NCI-H774 (cell line): ENCODE measurements at regions not wholly inside any gene's neighbourhood (a gene's known extent, or its start where the extent isn't known, plus 50 kb on each side); places are given as distances from the start of the nearest gene placed in this dataset.

Experiments
- DNase-seq: peaks from one replicate; lab custom pipeline; 2025; lab: John Stamatoyannopoulos, UW

DNA sequence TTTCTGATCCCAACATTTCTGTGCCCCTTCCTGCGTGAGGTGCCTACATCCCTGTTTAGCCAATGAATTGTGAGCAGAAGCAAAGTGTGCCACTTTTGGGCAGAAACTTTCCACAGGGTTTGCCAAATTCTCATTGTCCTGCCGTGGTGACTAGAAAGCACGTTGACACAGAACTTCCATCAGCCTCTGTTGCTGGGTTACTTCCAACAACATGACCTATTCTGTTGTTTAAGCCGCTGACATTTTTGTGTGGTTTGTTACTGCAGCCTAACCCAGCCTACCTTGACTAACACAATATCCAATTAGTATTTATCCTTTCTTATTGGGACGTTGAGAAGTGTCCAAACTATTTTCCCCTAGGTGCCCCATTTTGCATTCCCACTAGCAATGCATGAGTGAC, 136.8 kb downstream of the URB2 start:
- no peak for DNase-seq

DNA sequence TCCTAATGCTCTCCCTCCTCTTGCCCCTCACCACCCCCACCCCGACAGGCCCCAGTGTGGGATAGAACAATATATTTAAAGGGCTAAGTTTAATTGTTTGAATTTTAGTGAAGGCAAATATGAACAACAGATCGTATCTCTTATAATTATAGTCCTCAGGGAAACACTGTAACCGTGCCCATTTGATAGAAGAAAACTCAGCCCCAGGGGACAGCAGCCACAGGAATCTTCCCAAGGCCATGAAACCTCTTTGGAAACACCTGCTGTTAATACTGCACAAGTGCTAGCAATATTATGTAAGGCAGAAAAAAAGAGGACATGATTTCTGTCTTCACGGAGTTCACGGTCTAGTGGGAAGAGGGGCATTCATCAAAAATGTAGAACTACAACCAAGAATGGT, 142.2 kb downstream of the URB2 start:
- DNase-seq, result no peak

DNA sequence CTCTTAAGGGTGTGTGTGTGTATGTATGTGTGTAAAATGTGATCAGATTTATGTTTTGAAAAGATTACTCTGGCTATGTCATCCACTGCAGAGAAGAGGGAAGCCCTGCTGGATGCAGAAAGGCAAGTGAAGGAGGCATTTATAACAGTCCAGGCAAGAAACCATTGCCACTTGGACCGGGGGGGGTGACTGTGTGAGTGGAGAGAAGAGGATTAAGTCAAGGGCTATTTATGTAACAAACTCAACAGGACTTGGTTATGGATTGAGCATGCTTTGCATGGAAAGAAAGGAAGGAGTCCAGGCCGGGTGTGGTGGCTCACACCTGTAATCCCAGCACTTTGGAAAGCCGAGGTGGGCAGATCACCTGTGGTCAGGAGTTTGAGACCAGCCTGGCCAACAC, 143.0 kb downstream of the URB2 start:
- DNase-seq, result no peak

DNA sequence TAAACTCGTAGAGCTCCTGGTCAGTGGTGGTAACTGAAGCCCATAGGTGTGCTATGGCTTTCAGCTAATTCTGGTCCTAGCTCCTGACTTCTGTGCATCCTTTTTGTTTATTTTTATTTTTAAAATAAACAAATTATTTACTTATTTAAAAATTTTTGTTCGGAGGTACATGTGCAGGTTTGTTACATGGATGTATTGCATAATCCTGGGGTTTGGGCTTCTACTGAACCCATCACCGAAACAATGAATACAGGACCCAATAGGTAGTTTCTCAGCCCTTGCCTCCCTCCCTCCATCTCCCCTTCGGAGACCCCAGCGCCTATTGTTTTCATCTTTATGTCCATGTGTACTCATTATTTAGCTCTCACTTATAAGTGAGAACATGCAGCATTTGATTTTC, 143.8 kb downstream of the URB2 start:
- DNase-seq, result no peak

DNA sequence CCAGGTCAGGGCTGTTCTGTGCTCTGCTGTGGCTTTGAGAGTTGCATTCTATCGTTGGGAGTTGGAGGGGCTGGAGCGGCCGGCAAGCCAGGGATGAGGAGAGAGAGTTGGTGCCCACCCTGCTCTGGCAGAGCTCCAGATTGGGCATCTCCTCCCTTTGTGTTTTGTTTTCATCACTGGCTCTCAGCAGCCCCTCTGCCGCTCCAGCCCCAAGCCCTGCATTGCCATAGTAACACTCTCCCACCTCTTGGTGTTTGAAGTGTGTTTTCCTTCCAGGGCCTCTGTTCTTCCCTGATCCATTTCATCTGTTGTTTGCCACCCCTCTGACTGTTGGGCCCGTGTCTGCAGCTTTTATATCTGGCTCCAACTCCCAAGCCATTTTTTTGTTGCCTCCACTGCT, 152.7 kb downstream of the URB2 start:
- DNase-seq, result no peak

DNA sequence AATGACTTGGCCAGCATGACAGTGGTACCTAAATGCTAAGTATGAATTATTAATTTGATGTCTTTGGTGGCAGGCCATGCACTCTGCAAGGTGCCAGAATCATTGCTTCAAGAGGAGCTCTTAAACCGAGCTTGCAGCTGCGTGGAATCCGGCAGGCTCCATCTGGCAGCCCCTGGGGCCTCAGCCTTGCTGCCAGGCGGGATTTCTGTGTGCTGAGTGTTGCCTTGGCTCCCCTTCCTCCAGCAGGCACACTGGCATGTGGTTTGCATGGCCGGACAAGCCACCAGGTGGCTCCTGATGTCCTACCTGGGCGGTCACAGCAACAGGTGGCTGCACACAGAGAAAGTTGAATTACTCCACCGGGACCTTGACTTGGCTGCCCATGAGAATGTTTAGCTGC, 155.4 kb downstream of the URB2 start:
- no peak for DNase-seq

DNA sequence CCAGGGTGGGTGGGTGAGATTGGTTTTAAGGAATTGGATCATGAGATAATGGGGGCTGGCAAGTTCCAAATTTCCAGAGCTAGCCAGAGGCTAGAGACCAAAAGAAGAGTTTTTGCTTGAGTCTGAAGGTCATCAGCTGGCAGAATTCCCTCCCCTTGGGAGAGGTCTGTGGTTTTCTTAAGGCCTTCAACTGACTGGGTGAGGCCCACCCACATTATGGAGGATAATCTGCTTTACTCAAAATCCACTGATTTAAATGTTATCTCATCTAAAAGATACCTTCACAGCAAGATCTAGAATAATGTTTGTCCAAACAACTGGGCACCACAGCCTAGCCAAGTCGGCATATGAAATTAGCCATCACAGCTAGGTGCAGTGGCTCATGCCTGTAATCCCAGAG, 156.4 kb downstream of the URB2 start:
- DNase-seq, result no peak

DNA sequence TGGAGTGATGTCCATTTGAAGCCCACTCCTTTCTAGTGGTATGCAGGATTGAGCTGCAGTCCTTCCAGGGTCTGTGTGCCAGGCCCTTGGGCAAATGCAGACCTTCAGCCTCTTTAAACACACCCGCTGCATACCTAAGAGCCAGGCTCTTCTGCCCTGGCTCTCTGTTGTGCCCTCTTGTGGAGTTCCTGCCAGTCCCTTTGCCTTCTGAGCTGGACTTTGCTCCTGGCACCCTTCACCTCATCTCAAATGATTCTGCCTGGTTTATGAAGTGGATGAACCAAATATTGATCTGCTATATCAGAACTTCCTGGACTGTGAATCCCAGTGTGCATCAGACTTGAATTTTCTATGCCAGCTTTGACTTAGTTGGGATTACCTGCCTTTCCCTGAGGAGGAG, 158.8 kb downstream of the URB2 start:
- no peak for DNase-seq

DNA sequence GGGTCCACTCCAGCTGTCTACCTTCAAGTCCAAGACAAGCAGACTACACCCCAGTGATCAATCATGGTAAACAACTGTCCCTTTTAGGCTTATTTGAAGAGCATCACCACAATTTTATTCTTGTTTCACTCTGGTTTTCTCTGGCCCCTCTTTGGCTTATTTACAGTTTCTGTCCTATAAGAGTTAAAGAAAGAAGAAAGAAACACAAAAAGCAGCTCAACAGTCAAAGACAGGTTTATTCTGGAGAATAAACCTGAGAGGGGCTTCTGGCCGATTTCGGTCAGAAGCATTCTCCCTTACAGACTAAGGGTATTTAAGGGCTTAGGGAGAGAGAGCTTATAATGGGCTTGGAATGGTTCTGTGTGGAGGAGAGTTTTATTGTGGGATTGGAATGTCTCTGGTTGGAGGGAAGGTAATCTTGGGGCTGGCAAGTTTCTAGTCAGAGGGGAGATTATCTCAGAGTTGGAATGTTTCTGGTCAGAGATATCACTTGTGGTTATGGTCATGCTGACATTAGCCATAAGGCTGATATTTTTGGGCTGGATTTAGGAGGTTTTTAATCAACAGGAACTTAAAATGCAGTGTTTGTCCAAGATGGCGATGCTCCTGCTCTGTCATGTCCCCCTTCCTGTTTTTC, 161.0 kb downstream of the URB2 start:
- no peak for DNase-seq

DNA sequence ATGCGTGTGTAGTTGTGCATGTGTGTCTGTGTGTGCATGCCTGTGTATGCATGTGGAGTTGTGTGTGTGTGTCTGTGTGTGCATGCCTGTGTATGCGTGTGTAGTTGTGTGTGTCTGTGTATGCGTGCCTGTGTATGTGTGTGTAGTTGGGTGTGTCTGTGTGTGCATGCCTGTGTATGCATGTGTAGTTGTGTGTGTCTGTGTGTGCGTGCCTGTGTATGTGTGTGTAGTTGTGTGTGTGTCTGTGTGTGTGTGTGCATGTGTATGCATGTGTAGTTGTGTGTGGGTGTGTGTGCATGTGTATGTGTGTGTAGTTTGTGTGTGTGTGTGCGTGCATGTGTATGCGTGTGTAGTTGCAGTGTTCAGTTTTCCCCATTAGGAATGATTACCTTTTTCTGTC, 162.0 kb downstream of the URB2 start:
- no peak for DNase-seq

DNA sequence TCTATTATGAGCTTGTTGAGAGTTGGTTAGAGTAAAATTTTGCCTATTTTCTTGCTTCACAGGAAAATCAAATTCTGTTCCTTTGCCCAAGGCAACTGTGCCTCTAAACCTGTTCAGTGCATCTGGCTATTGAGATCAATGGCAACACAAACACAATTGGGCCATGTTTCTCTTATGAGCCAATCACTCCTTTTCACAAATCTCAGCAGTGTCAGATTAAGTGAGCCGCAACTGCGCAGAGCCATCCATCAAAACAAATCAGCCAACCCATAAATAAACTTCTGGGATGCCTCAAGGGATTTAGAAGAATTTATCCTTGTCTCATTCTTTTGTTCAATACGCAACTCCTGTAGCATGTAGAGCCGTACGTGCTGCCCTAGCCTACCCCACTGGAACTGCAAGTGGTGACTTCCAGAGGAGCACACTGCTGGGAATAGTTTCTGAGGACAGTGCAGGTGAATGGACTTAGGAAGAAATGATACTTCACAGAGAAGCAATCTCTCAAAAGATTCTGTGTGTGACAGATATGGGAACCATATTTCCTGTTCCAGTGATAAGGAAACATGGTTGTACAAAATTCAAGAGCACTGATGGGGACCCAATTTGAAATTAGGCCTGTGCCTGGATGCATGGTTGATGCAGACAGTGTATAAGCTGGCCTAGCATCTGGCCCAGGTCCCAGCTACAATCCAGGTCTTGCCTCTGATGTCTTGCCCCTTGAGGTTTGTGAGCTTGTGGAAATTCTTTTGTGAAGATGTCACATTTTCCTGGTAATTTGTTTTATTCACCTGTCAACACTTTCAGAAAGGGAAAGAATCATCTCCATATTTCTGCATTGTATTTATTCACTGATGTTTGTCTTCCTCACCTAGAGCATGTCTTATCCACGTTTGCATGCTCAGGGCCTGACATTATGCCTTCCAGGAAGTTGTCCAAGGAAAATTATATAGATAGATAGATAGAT, 166.2 kb downstream of the URB2 start:
- no peak for DNase-seq

DNA sequence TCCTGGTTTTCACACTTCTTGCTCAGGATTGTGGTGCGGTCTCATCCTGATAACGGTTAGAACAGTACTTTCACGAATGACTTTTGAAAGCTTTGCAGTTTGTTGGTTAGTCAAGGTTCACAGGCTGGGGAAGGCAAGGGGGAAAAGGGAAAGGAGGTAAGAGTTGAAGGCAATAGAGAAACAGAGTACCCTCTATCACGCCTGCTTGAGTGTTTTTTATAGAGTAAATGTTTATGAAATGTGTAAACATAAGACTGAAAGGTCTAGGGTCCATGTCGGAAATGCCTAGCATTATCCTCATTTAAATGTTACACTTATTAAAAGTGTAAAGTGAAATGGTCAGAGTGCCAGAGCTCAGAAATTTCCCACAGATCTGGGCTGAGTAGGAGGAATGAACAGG, 167.4 kb downstream of the URB2 start:
- no peak for DNase-seq

DNA sequence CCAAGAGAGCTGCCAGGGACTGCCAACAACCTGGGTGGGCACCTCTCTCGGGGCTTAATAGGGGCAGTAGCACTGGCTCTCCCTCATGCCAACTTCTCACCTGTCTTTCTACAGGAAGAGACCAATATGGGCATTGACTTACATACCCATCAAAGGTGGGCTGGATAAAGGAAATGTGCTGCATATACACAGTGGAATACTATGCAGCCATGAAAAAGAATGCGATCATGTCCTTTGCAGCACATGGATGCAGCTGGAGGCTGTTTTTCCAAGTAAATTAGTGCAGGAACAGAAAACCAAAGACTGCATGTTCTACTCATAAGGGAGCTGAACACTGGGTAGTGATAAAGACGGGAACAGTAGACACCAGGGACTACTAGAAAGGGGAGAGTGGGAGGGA, 172.5 kb downstream of the URB2 start:
- DNase-seq, result no peak

DNA sequence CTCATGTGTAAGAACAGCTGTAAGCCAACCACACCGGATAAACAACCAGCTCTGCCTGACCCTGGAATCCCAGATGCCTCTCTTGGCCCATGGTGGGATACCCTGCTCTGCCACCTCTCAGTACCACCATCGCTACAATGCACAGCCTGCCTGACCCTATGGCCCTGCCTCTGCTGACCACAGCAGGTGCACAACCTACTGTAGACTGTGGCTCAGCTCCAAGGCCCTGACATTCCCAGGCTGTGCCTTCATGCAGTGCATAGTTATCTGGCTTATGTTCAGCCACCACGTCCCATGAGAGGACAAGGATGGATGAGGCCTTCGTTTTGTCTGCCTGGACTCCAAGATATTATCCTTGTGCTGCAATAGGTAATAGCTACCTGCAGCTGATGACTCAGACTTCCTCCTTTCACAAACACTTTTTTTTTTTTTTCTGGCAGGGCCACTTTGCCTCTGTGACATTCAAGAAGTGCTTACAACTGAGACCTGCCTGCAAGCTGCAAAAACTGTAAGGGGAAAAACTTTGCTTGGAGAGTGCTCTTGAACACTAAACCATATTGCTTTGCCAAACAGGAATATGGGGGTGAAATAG, 177.7 kb downstream of the URB2 start:
- no peak for DNase-seq

DNA sequence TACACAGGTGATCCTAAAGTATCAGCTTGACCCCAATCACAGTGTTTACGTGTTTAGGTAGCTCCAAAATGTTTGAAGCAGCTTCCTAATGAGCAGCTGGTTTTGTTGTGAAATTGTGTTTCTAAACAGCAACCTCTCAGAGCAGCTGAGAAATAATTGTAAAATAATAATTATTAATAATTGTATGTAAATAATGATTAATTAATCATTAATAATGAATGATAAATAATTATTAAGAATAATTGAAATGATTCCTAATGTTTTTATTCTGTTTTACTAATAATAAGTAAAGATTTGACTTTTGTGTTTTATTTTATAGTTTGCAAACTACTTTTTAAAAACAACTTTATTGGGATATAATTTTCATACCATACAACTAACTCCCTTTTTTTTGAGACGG, 182.2 kb downstream of the URB2 start:
- no peak for DNase-seq

DNA sequence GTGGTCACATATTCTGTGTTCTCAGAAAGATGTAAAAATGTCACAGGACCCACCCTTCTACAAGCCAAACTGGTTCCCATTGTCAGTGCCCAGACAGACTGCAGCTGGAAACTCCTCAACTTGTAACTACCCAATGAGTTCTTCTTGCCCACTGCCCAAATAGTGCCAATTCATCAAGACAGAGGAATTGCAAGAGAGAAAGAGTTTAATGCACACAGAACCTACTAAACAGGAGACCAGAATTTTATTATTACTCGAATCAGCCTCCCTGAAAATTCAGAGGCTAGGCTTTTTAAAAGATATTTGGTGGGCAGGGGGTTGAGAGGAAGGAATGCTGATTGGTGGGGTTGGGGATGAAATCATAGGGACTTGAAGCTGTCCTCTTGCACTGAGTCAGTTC, 184.1 kb downstream of the URB2 start:
- DNase-seq, result no peak

DNA sequence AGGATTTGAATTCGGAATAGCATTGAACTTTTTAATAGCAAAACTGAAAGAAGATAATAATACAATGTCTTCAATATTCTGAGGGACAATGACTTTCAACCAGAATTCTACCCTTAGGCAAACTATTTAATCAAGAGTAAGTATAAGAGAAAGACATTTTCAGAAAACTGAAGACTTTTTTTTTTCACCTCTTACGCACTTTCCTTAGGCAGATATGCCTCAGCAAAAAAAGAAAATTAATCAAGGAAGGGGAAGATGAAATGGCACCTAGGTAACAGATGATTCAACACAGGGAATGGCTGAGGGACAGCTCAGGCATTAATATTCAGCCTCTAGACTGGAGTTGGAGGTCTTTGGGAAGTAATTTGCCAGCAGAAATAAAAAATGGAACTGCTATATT, 184.9 kb downstream of the URB2 start:
- DNase-seq, result no peak

DNA sequence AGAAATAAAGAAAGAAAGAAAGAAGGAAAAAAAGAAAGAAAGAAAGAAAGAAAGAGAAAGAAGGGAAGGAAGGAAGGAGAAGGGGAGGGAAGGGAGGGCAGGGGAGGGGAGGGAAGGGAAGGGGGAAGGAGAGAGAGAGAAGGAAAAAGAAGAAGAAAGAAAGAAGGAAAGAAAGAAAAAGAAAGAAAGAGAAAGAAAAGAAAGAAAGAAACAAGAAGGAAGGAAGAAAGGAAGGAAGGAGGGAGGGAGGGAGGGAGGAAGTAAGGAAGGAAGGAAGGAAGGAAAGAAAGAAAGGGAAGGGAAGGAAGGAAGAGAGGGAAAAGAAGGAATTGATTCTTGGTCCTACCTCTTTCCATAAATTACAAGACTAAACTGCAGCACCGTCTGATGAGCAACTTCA, 186.1 kb downstream of the URB2 start:
- DNase-seq, result no peak

DNA sequence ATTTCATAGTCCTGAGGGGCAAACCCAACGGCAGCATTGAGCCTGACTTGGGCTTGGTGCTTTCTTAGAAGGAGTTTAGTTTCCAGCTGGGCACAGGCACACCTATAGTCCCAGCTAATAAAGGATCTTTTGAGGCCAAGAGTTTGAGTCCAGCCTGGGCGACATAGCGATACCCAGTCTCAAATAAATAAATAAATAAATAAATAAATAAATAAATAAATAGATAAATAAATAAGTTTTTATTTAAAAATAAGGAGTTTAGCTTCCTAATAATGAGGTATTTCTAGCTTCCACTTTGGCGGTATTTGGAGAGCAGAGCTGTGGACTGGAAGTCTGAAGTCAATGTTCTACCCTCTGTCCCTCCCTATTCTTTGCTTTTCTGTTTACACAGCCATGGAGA, 186.6 kb downstream of the URB2 start:
- DNase-seq, result no peak

DNA sequence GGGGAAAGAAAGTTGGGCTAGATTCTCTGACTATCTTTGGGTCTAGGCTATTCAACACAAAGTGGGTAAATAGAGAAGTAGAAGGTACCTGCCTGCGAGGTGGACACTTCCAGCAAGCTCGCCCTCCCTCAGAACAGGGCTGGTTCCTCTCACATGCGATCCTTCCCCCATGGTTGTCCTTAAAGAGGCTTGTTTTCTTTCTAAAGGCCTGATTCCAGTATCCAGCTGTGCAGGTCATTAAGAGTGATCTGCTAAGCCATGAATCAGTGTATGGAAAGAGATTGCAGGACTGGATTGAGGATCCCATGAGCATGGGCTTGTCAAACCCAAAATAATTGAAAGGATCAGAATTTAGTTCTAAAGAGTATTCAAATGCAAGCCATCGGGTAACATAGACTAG, 189.0 kb downstream of the URB2 start:
- no peak for DNase-seq

DNA sequence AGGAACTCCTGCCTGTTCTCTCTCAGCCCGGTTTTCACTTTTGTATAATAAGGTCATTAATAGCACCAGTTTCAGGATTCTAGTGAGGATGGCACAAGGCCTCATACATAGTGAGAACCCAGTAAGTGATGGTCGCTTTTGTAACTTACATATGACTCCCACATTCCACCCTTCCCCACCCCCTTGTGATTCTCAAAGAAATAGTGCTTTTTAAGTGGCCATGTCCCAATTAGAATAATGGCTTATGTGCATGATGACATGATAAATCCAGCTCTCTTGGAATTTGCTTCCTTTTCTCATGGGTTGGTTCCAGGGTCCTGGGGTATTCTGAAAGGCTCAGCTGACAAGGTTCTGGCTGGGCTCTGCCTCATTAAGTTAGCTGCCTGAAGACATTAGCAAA, 189.9 kb downstream of the URB2 start:
- DNase-seq, result no peak

DNA sequence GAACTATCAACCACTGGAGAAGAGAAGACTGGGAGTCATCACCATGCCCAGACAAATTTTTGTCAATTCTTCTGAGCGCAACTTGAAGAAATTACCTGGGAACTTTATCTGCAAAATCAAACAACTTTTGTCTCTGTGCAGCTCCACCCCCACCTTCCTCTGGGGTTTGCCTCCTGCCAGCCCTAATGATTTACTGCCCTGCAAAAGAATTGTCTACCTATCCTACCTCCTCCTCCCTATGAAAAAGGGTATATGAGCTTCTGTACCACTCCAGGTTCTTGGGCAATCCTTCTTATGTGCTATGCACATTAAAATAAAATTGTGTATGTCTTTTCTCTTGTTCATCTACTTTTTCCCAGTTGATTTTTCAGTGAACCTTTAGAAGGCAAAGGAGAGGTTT, 191.9 kb downstream of the URB2 start:
- no peak for DNase-seq

DNA sequence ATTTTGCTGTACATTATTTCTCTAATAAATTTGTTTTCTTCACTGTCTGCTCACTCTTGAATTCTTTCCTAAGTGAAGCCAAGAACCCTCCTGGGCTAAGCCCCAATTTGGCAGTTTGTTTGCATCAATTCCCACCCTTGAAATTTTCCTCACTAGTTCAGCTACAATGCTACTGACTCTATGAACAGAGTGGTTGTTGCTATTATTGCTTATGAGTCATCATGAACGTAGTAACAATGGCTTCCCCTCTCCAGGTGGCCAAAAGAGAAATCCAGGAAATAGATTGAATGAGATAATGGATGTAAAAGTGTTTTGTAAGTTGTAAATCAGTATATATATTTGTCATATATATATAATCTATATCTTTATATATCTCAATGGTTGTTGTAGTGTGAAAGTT, 193.0 kb downstream of the URB2 start:
- no peak for DNase-seq
